Kidney (tissue), 13 donors: ENCODE measurements at regions not wholly inside any gene's neighbourhood (a gene's known extent, or its start where the extent isn't known, plus 50 kb on each side); places are given as distances from the start of the nearest gene placed in this dataset.
A peak's percentile ranks its signal among the peaks of the same experiment; 100 is the strongest.

ENCODE experiments used
- DNase-seq, 5 donors: peaks; one replicate each; pipeline ENCODE4 v3.0.0-alpha.2; 2013 to 2020
- FAIRE-seq: peaks from 2 replicates; lab custom pipeline; 2012; peaks lifted over from hg19 to GRCh38; lab: Jason Lieb, UNC
- H3K27ac ChIP-seq, 2 donors: one replicate each; pipeline ENCODE4 v1.7.0; 2013; ENCODE audit warnings: low read depth in 2 of 2, low read length in 2 of 2, inconsistent platforms in 1 of 2
- H3K27me3 ChIP-seq: one replicate; pipeline ENCODE4 v1.7.1; 2013; ENCODE audit warnings: low read length, inconsistent platforms; ENCODE audit not compliant: control insufficient read depth, insufficient read depth
- H3K36me3 ChIP-seq, 3 donors: one replicate each; pipeline versions ENCODE4 v1.7.0 to v1.7.1; 2013; ENCODE audit warnings: low read length in 3 of 3, control low read depth in 1 of 3, inconsistent platforms in 1 of 3; ENCODE audit not compliant: insufficient read depth in 3 of 3, control insufficient read depth in 2 of 3
- H3K4me1 ChIP-seq, 3 donors: one replicate each; pipeline versions ENCODE4 v1.7.0 to v1.7.1; 2013; ENCODE audit warnings: low read length in 3 of 3, inconsistent platforms in 1 of 3, low read depth in 1 of 3; ENCODE audit not compliant: control insufficient read depth in 2 of 3, insufficient read depth in 2 of 3
- H3K4me3 ChIP-seq, 3 donors: one replicate each; pipeline versions ENCODE4 v1.7.0 to v1.8.1; 2013; ENCODE audit warnings: low read length in 3 of 3, control low read depth in 1 of 3, inconsistent platforms in 1 of 3
- H3K9ac ChIP-seq, 3 donors: one replicate each; pipeline versions ENCODE4 v1.7.0 to v1.7.1; 2013; ENCODE audit warnings: low read length in 3 of 3, control low read depth in 1 of 3, inconsistent platforms in 1 of 3
- H3K9me3 ChIP-seq, 3 donors: one replicate each; pipeline versions ENCODE4 v1.7.0 to v1.7.1; 2013; ENCODE audit warnings: low read length in 3 of 3, control low read depth in 1 of 3, inconsistent platforms in 1 of 3; ENCODE audit not compliant: control insufficient read depth in 2 of 3, insufficient read depth in 1 of 3
- intact Hi-C: fragments of 100-400 bp; cut with DNase I; formaldehyde crosslinking; loops from one replicate; pipeline ENCODE4 v1.11.1; 2022
- TF ChIP-seq, protein P1 (sequence below): IDR thresholded peaks from 3 replicates; pipeline ENCODE4 v1.5.1; 2012; ENCODE audit warnings: mild to moderate bottlenecking, moderate library complexity, borderline replicate concordance; ENCODE audit not compliant: insufficient read depth; ENCODE audit errors: extremely low read depth
- donor health status: control.
- donor health status: control.
- donor health status: control.
- donor health status: control.
- donor health status: control.
- donor health status: DM: yes; HTN: yes; CAD: no.
- donor health status: Normal renal cell carcinoma (clear cell type).

DNA sequence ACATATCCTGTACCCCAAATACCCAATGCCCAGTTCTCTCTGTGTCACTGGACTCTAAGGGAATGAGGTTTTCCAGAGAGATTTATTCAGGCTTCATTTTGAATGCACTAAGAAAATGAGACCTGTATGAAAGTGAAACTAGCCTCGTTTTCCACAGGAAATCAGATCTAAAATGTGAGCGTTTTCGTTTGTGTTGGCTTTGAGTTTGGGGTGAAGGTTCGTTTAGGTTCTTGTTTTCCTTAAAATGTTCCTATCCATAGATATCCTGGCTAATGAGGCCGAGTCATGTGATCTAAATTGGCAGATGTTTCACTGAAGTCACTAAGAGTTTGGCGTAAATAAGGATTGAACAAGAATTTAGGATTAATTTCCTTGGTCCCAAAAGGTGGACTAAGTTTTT, 90.9 kb upstream of the BMPER start:
- Histone ChIP-seq H3K4me1 (no peaks in the 10 kb centered on the region), H3K9ac (no peak overlapping the region), H3K36me3 (no peaks in the 10 kb centered on the region), H3K27me3 (no peaks in the 10 kb centered on the region), H3K9me3 (no peaks in the 10 kb centered on the region), H3K27ac (no peak overlapping the region), H3K4me3 (peak overlapping the region; percentile 14 to 46 (median 24))
- no peak for FAIRE-seq
- TF ChIP-seq, protein P1, sequence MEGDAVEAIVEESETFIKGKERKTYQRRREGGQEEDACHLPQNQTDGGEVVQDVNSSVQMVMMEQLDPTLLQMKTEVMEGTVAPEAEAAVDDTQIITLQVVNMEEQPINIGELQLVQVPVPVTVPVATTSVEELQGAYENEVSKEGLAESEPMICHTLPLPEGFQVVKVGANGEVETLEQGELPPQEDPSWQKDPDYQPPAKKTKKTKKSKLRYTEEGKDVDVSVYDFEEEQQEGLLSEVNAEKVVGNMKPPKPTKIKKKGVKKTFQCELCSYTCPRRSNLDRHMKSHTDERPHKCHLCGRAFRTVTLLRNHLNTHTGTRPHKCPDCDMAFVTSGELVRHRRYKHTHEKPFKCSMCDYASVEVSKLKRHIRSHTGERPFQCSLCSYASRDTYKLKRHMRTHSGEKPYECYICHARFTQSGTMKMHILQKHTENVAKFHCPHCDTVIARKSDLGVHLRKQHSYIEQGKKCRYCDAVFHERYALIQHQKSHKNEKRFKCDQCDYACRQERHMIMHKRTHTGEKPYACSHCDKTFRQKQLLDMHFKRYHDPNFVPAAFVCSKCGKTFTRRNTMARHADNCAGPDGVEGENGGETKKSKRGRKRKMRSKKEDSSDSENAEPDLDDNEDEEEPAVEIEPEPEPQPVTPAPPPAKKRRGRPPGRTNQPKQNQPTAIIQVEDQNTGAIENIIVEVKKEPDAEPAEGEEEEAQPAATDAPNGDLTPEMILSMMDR: no peak
- intact Hi-C loops: no loop called here
- peak in 1 of 5 donors; percentile 67 for DNase-seq

- TF ChIP-seq, protein P1: no peak
- no peaks in the 10 kb centered on the region for H3K9me3 ChIP-seq
- H3K27me3 ChIP-seq: no peaks in the 10 kb centered on the region
- intact Hi-C loops: no loop called here
- FAIRE-seq (no peak), DNase-seq (peak in 1 of 5 donors; percentile 23)
- H3K4me1 ChIP-seq: no peaks in the 10 kb centered on the region
- H3K4me3 ChIP-seq: peak overlapping the region in 1 of 3 donors; percentile 46
- H3K9ac ChIP-seq: no peak overlapping the region
- H3K27ac ChIP-seq: no peak overlapping the region
- no peaks in the 10 kb centered on the region for H3K36me3 ChIP-seq
Measured at GRCh38 chr7:33814936-33815335, 90.4 kb upstream of the BMPER start.

GRCh38 chr7:33815336-33815735, 90.0 kb upstream of the BMPER start:
- Histone ChIP-seq H3K27ac (no peak overlapping the region), H3K9me3 (no peaks in the 10 kb centered on the region), H3K27me3 (no peaks in the 10 kb centered on the region), H3K36me3 (no peaks in the 10 kb centered on the region), H3K9ac (no peak overlapping the region), H3K4me1 (no peaks in the 10 kb centered on the region), H3K4me3 (peak overlapping the region in 1 of 3 donors; percentile 46)
- intact Hi-C loops: no loop called here
- DNase-seq (no peak), FAIRE-seq (no peak)
- TF ChIP-seq, protein P1: no peak

- no peak for FAIRE-seq
Measured at GRCh38 chr7:33816106-33816505, 89.2 kb upstream of the BMPER start.

More at GRCh38 chr7:33816106-33816505, 89.2 kb upstream of the BMPER start:
- H3K27ac ChIP-seq: no peak overlapping the region
- H3K9ac ChIP-seq: no peak overlapping the region
- intact Hi-C loops: no loop called here
- H3K4me3 ChIP-seq: no peak overlapping the region
- TF ChIP-seq, protein P1: no peak
- no peak for DNase-seq
- H3K9me3 ChIP-seq: no peaks in the 10 kb centered on the region
- no peaks in the 10 kb centered on the region for H3K36me3 ChIP-seq
- no peaks in the 10 kb centered on the region for H3K4me1 ChIP-seq
- H3K27me3 ChIP-seq: no peaks in the 10 kb centered on the region
